ENCODE measurements at regions not wholly inside any gene's neighbourhood (a gene's known extent, or its start where the extent isn't known, plus 50 kb on each side); places are given as distances from the start of the nearest gene placed in this dataset.
"Not testable (repeated sequence)": the region's sequence is repeated elsewhere in the genome, so short reads cannot be mapped to it uniquely, and the experiment has no call there.

- no peak for DNase-seq (ENCODE audit: low read depth)
Observed at GRCh38 chr12:34303091-34303870, 281.0 kb downstream of the ALG10 start.

GRCh38 chr12:34304001-34304400, 281.7 kb downstream of the ALG10 start:
- DNase-seq (ENCODE audit: low read depth): no peak

DNA sequence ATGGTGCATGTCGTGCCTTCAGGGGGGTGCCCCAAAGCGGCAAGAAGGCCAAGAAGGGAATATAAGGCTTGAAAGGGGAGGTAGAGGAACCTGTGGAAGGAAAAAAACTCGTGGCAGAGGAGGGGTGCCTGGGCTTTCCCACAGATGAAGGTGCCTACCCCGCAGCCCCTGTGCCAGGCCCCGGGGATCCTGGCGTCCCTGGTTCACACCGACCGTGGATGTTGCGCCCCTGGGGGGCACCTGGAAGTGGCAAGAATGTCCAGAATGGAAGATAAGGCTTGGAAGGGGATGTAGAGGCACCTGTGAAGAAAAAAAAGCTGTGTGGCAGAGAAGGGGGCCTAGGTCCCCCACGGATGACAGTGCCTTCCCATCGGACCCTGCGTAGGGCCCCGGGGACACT, 282.2 kb downstream of the ALG10 start:
- no peak for DNase-seq (ENCODE audit: low read depth)

DNA sequence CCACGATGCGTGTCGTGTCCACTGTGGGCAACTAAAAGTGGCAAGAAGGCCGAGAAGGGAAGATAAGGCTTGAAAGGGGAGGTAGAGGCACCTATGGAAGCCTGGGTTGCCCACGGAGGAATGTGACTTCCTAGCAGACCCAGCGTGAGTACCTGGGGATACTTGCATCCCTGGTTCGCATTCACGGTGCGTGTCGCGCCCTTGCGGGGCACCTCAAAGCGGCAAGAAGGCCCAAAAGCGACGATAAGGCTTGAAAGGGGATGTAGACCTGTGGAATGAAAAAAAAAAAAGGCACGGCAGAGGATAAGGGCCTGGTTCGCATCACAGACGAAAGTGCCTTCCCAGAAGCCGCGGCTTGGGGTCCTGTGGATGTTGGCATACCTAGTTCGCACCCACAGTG, 282.9 kb downstream of the ALG10 start:
- DNase-seq (ENCODE audit: low read depth): no peak

GRCh38 chr12:34306133-34306830, 284.0 kb downstream of the ALG10 start:
- DNase-seq (ENCODE audit: low read depth): no peak

GRCh38 chr12:34309806-34310804, 287.8 kb downstream of the ALG10 start:
- DNase-seq (ENCODE audit: low read depth): not testable (repeated sequence)

DNA sequence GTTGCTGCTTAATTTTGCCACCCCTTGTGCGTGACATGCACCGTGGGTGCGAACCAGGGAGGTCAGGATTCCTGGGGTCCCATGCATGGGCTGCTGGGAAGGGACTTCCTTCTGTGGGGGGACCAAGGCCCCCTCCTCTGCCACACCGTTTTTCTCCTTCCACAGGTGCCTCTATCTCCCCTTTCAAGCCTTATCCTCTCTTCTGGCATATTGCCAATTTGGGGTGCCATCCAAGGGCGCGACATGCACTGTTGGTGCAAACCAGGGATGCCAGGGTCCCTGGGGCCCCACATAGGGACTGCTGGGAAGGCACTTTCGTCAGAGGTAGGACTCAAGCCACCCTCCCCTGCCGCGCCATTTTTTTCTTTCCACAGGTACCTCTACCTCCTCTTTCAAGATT, 289.0 kb downstream of the ALG10 start:
- DNase-seq (ENCODE audit: low read depth): no peak

GRCh38 chr12:34327671-34328070, 305.4 kb downstream of the ALG10 start:
- no peak for DNase-seq (ENCODE audit: low read depth)

- DNase-seq (ENCODE audit: low read depth): no peak
Observed at GRCh38 chr12:34333337-34333736, 311.0 kb downstream of the ALG10 start.

GRCh38 chr12:34334538-34334937, 312.2 kb downstream of the ALG10 start:
- DNase-seq (ENCODE audit: low read depth): no peak

DNA sequence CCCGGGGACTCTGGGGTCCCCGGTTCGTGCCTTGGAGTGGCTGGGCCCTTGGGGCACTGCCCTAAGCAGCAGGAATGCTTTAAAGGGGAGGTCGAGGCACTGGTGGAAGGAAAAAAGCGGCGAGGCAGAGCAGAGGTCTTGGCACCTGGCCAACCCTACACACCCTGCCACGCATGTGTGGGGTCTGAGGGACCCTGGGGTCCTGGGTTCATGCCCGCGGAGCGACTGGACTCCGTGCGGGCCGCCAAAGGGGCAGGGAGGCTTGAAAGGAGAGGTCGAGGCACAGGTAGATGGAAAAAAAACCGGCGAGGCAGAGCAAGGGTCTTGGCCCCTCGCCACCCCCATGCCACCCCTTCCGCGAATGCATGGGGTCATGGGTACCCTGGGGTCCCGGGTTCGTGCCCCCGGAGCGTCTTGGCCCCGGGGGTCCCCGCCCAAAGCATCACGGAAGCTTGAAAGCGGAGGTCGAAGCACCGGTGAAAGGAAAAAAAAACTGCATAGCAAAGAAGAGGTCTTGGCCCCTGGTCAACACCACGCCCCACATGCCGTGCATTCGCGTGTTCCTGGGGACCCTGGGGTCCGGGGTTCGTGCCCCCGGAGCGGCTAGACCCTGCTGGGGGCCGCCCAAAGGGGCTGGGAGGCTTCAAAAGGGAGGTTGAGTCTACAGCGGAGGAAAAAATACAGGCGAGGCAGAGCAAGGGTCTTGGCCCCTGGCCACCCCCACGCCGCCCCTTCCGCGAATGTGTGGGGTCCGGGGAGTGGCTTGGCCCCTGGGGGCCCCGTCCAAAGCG, 312.9 kb downstream of the ALG10 start:
- DNase-seq (ENCODE audit: low read depth): no peak

GRCh38 chr12:34335819-34336262, 313.5 kb downstream of the ALG10 start:
- DNase-seq (ENCODE audit: low read depth): no peak

GRCh38 chr12:34336619-34337465, 314.5 kb downstream of the ALG10 start:
- DNase-seq (ENCODE audit: low read depth): no peak

- no peak for DNase-seq (ENCODE audit: low read depth)
Observed at GRCh38 chr12:34338751-34339150, 316.5 kb downstream of the ALG10 start.

DNA sequence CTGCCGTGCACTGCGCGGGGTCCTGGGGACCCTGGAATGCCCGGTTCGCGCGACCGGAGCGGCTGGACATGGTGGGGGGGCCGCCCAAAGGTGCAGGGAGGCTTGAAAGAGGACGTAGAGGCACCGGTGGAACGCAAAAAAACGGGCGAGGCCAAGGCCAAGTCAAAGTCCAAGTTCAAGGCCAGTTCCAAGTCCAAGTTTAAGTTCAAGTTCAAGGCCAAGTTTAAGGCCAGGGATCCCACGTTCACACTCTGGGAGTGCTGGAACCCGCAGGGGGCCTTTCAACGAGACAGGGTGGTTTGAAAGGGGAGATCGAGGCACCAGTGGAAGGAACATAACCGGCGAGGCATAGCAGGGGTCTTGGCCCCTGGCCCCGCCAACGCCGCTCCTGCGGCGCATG, 317.6 kb downstream of the ALG10 start:
- DNase-seq (ENCODE audit: low read depth): no peak

DNA sequence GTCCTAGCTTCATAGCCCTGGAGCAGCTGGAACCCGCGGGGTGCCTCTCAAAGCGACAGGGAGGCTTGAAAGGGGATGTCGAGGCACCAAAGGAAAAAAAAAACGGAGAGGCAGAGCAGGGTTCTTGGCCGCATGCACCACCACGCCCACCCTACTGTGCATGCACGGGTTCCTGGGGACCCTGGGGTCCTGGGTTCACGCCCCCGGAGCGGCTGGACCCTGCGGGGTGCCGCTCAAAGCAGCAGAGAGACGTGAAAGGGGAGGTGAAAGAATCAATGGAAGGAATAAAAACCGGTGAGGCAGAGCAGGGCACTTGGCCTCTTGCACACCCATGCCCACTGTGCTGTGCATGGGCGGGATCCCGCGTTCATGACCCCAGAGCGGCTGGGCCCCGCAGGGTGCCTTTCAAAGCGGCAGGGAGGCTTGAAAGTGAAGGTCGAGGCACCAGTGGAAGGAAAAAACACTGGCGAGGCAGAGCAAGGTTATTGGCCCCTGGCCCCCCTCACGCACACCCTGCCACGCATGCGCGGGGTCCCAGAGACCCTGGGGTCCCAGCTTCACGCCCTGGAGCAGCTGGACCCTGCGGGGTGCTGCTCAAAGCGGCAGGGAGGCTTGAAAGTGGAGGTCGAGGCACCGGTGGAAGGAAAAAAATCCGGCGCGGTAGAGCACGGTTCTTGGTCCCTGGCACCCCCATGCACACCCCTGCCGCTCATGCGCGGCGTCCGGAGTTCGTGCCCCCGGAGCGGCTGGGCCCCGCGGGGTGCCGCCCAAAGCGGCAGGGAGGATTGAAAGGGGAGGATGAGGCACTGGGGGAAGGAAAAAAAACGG, 318.5 kb downstream of the ALG10 start:
- DNase-seq (ENCODE audit: low read depth): no peak

DNA sequence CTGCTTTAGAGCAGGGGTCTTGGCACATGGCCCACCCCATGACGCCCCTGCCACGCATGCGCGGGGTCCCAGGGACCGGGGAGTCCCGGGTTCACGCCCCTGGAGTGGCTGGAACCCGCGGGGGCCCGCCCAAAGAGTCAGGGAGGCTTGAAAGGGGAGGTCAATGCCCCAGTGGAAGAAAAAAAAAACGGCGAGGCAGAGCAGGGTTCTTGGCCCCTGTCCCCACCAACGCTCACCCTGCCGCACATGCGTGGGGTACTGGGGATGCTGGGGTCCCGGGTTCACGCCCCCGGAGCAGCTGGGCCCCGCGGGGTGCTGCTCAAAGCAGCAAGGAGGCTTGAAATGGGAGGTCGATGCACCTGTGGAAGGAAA, 319.1 kb downstream of the ALG10 start:
- no peak for DNase-seq (ENCODE audit: low read depth)

DNA sequence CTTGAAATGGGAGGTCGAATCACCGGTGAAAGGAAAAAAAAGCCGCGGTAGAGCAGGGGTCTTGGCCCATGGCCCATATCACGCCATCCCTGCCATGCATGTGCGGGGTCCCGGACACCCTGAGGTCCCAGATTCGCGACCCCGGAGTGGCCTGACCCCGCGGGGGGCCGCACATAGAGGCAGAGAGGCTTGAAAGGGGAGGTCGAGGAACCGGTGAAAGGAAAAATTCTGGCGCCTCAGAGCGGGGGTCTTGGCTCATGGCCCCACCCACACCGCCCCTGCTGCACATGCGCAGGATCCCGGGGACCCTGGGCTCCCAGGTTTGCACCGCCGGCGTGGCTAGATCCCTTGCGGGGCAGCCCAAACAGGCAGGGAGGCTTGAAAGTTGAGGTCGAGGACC, 319.8 kb downstream of the ALG10 start:
- no peak for DNase-seq (ENCODE audit: low read depth)

GRCh38 chr12:34343345-34343744, 321.0 kb downstream of the ALG10 start:
- no peak for DNase-seq (ENCODE audit: low read depth)

- DNase-seq (ENCODE audit: low read depth): no peak
Observed at GRCh38 chr12:34343766-34344165, 321.5 kb downstream of the ALG10 start.

Data from activated T-cell treated with anti-CD3 and anti-CD28 coated beads for 24 hours (primary cell).